Fibroblast of mammary gland (primary cell): ENCODE measurements at regions not wholly inside any gene's neighbourhood (a gene's known extent, or its start where the extent isn't known, plus 50 kb on each side); places are given as distances from the start of the nearest gene placed in this dataset.

ENCODE experiments used
- DNase-seq: peaks from one replicate; pipeline ENCODE4 v3.0.0-alpha.2; 2010; ENCODE audit warnings: low read depth
- H3K4me3 ChIP-seq: 2 replicates; pipeline ENCODE4 v1.5.1; 2011; ENCODE audit warnings: low read depth, mild to moderate bottlenecking, low read length, moderate library complexity; ENCODE audit not compliant: control insufficient read depth
- TF ChIP-seq, protein P1 (sequence below): conservative IDR thresholded peaks from 2 replicates; pipeline ENCODE4 v1.5.1; 2011; ENCODE audit warnings: low read depth, low read length, inconsistent platforms; ENCODE audit not compliant: control insufficient read depth, insufficient read depth

DNA sequence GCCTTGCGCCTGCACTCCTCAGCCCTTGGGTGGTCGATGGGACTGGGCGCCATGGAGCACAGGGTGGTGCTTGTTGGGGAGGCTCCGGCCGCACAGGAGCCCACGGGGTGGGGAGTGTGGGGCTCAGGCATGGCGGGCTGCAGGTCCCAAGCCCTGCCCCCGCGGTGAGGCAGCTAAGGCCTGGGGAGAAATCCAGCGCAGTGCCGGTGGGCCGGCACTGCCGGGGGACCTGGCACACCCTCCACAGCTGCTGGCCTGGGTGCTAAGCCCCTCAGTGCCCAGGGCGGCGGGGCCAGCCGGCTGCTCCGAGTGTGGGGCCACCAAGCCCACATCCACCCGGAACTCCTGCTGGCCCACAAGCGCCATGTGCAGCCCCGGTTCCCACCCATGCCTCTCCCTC, 358.8 kb upstream of the RIOK2 start:
- TF ChIP-seq, protein P1, sequence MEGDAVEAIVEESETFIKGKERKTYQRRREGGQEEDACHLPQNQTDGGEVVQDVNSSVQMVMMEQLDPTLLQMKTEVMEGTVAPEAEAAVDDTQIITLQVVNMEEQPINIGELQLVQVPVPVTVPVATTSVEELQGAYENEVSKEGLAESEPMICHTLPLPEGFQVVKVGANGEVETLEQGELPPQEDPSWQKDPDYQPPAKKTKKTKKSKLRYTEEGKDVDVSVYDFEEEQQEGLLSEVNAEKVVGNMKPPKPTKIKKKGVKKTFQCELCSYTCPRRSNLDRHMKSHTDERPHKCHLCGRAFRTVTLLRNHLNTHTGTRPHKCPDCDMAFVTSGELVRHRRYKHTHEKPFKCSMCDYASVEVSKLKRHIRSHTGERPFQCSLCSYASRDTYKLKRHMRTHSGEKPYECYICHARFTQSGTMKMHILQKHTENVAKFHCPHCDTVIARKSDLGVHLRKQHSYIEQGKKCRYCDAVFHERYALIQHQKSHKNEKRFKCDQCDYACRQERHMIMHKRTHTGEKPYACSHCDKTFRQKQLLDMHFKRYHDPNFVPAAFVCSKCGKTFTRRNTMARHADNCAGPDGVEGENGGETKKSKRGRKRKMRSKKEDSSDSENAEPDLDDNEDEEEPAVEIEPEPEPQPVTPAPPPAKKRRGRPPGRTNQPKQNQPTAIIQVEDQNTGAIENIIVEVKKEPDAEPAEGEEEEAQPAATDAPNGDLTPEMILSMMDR: no peak
- DNase-seq: no peak
- no peak overlapping the region for H3K4me3 ChIP-seq

DNA sequence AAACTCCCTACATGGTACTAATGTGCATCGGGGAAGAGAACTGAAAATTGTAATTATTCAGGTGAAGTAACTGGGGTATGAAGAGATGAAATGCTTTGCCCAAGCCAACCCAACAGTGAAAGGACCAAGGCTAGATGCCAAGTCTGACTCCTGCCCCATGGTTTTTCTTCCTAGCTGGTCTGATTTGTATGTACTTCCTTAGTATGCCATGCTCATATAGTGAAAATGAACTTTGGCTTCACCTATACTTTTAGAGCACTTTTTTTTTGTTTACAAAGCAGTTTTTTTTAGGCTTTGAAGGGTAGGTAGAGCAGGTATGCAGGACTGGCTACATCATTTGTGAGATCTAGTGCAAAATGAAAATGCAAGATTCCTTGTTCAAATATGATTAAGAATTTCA, 359.4 kb upstream of the RIOK2 start:
- TF ChIP-seq, protein P1: no peak
- DNase-seq: no peak
- no peak overlapping the region for H3K4me3 ChIP-seq

GRCh38 chr5:97543166-97543565, 360.1 kb upstream of the RIOK2 start:
- no peak for DNase-seq
- no peak overlapping the region for H3K4me3 ChIP-seq
- TF ChIP-seq, protein P1: no peak

- H3K4me3 ChIP-seq: no peak overlapping the region
- TF ChIP-seq, protein P1: no peak
- peak; percentile 41 for DNase-seq
These were observed 361.2 kb upstream of the RIOK2 start for GRCh38 chr5:97544240-97544639.

GRCh38 chr5:97544678-97545077, 361.6 kb upstream of the RIOK2 start:
- DNase-seq: peak; percentile 59
- TF ChIP-seq, protein P1: no peak
- no peak overlapping the region for H3K4me3 ChIP-seq

DNA sequence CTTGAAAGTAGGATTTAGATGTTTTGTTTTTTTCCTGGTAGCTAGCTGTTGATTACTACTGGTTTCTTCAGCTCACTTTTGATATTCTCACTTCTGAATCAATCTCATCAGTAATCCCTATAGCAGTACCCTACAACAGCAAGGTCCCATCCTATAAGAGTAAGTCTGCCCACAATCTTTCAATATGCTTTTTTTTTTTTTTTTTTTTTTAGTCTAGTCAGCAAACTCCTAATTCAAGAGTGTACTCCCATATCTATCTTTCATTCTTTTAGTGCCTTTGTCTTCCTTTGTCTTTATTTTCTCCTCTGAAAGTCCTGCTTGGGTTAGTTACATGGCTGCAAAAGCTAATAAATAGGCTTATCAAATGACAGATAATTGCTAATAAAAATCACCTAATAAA, 362.4 kb upstream of the RIOK2 start:
- H3K4me3 ChIP-seq: no peak overlapping the region
- DNase-seq: no peak
- TF ChIP-seq, protein P1: no peak

DNA sequence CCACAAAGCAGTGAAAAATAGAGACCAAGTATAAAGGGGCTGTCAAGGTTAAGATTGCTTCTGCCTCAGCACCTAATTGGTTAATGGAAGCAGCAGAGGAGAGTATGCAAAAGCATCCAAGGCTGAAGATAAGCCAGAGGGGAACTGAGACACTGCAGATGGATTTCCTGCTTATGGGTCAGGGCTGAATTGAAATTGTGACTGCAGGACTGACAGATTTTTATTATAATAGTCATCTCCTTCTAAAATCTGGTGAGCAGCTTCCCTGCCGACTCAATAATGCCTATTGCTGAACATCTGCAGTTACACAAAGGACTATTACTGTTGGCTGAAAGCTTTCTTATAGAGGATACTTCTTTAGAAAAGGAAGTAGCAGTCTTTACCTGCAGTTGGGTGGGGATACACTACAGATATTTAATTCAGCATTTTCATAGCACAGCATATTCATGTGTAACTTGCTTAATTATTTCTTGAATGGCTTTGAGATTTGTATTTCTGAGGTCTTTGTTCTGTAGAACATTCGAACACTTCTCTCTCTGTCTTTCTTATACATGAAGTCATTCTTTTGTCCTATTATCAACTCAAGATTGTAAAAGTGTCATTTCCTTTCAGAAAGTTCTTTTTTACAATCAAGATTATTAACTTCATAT, 363.0 kb upstream of the RIOK2 start:
- no peak overlapping the region for H3K4me3 ChIP-seq
- TF ChIP-seq, protein P1: no peak
- peak; percentile 41 for DNase-seq
